HepG2 (cell line): ENCODE measurements at regions not wholly inside any gene's neighbourhood (a gene's known extent, or its start where the extent isn't known, plus 50 kb on each side); places are given as distances from the start of the nearest gene placed in this dataset.

ENCODE experiments used
- ATAC-seq: fragments of 200-7000 bp; cut with Tn5 transposase; 3 replicates; pipeline ENCODE4 v1.9.1; 2020; ENCODE audit warnings: mild to moderate bottlenecking, moderate library complexity
- BruUV-seq: library from RNA; stranded (reverse); fragments of 400-500 nt; replicated peaks from 2 replicates; lab custom pipeline; 2021; lab: Mats Ljungman, UMichigan
- CTCF ChIA-PET: fragments of 300-600 bp; formaldehyde crosslinking; extraction: SDS; loops from one replicate; lab custom pipeline; 2021; ENCODE audit warnings: low total read pairs, inconsistent platforms, low intra/inter-chr PET ratio; lab: Yijun Ruan, JAX
- POLR2A ChIA-PET: fragments of 350-600 bp; sonication (Branson Sonifier 250); formaldehyde crosslinking; loops from one replicate; lab custom pipeline; 2020; ENCODE audit warnings: antibody characterized with exemption, inconsistent platforms; lab: Yijun Ruan, JAX
- DNase-seq: peaks from one replicate; pipeline ENCODE4 v3.0.0-alpha.2; 2015; ENCODE audit warnings: low spot score
- FAIRE-seq: peaks from 3 replicates; lab custom pipeline; 2011; peaks lifted over from hg19 to GRCh38; lab: Jason Lieb, UNC
- H2AFZ ChIP-seq: one replicate; pipeline ENCODE4 v1.6.1; 2011; ENCODE audit warnings: low read length, inconsistent platforms
- H3K27ac ChIP-seq: fragments of 300-600 bp; 3 replicates; pipeline ENCODE4 v1.8.0; 2011; ENCODE audit warnings: mixed run types, mild to moderate bottlenecking, mixed read lengths, low read length, inconsistent platforms; ENCODE audit not compliant: insufficient read depth; ENCODE audit errors: extremely low read length
- H3K27me3 ChIP-seq, 2 experiments: fragments of 200-600 bp in 1 of 2; 2 replicates in 1 of 2; 3 replicates in 1 of 2; pipeline versions ENCODE4 v1.6.0 to v1.8.0; 2011; ENCODE audit warnings: low read length in 2 of 2, mild to moderate bottlenecking in 2 of 2, moderate library complexity in 2 of 2, inconsistent platforms in 1 of 2; ENCODE audit not compliant: insufficient read depth in 2 of 2, control insufficient read depth in 1 of 2
- H3K36me3 ChIP-seq, 2 experiments: fragments of 200-600 bp in 1 of 2; replicated peaks in 1 of 2; 2 replicates in 1 of 2; 3 replicates in 1 of 2; pipeline versions ENCODE4 v1.5.1 to v1.8.0; 2011; ENCODE audit warnings: low read length in 2 of 2, inconsistent platforms in 1 of 2; ENCODE audit not compliant: insufficient read depth in 2 of 2, control insufficient read depth in 1 of 2
- H3K4me1 ChIP-seq: 2 replicates; pipeline ENCODE4 v1.5.1; 2012; ENCODE audit warnings: low read length, inconsistent platforms; ENCODE audit not compliant: insufficient read depth
- H3K4me2 ChIP-seq: 2 replicates; pipeline ENCODE4 v1.6.0; 2011; ENCODE audit warnings: low read depth, low read length, inconsistent platforms
- H3K4me3 ChIP-seq, 3 experiments: fragments of 200-600 bp in 1 of 3; sonication (generic), shearing (Covaris generic) in 1 of 3; replicated peaks in 1 of 3; 2 replicates each; pipeline ENCODE4 v1.5.1; 2011 to 2016; ENCODE audit warnings: low read length in 3 of 3, inconsistent platforms in 2 of 3, low read depth in 2 of 3, mild to moderate bottlenecking in 2 of 3, control low read depth in 1 of 3, mixed read lengths in 1 of 3; ENCODE audit not compliant: insufficient read depth in 1 of 3
- H3K79me2 ChIP-seq: one replicate; pipeline ENCODE4 v1.6.1; 2011; ENCODE audit warnings: low read length, inconsistent platforms; ENCODE audit not compliant: insufficient read depth
- H3K9ac ChIP-seq: 2 replicates; pipeline ENCODE4 v1.6.0; 2011; ENCODE audit warnings: mild to moderate bottlenecking, low read depth, low read length, inconsistent platforms; ENCODE audit not compliant: insufficient read depth
- H3K9me3 ChIP-seq: 2 replicates; pipeline ENCODE4 v1.5.1; 2012; ENCODE audit warnings: mild to moderate bottlenecking, low read length
- H4K20me1 ChIP-seq: 2 replicates; pipeline ENCODE4 v1.6.0; 2011; ENCODE audit warnings: inconsistent platforms, mild to moderate bottlenecking, low read length, moderate library complexity; ENCODE audit not compliant: insufficient read depth
- IKZF4 ChIP-seq: sonication (generic); formaldehyde crosslinking; IDR thresholded peaks from 2 replicates; pipeline ENCODE4 v1.5.1; 2020; ENCODE audit warnings: borderline replicate concordance, mild to moderate bottlenecking, low read depth, missing genetic modification reagents; ENCODE audit errors: not compliant biosample characterization
- KDM3A ChIP-seq: IDR thresholded peaks from 2 replicates; pipeline ENCODE4 v1.6.1; 2018; ENCODE audit warnings: low read depth, missing compliant biosample characterization
- KDM4B ChIP-seq: sonication (generic); formaldehyde crosslinking; IDR thresholded peaks from 2 replicates; pipeline ENCODE4 v1.4.0; 2020; ENCODE audit warnings: missing genetic modification reagents
- NCOA5 ChIP-seq: sonication (generic); formaldehyde crosslinking; IDR thresholded peaks from 2 replicates; pipeline ENCODE4 v1.4.0; 2020; ENCODE audit warnings: missing genetic modification reagents
- SIX4 ChIP-seq: sonication (generic); formaldehyde crosslinking; IDR thresholded peaks from 2 replicates; pipeline ENCODE4 v1.4.0; 2020; ENCODE audit warnings: missing genetic modification reagents
- SMYD3 ChIP-seq: sonication (generic); formaldehyde crosslinking; IDR thresholded peaks from 2 replicates; pipeline ENCODE4 v1.8.1; 2023; ENCODE audit warnings: mild to moderate bottlenecking, missing genetic modification reagents
- WGBS: methylation state at CpG from one replicate; pipeline ENCODE4 v1.1.6; 2017; ENCODE audit warnings: low lambda C conversion rate; 5-methylcytosine and 5-hydroxymethylcytosine counted together
- in situ Hi-C: cut with HindIII; loops from 2 replicates; pipeline ENCODE4 v1.10.0; 2017; ENCODE audit warnings: low pct_unique_long_range_greater_than_20kb; ENCODE audit not compliant: extremely low pct_ligation_motif_present
- intact Hi-C: fragments of 100-400 bp; cut with micrococcal nuclease; formaldehyde crosslinking; loops from one replicate; pipeline ENCODE4 v1.10.0; 2022; ENCODE audit not compliant: unreplicated experiment
- TF ChIP-seq, protein P1 (sequence below): sonication (generic); formaldehyde crosslinking; IDR thresholded peaks from 2 replicates; pipeline ENCODE4 v1.4.0; 2020; ENCODE audit warnings: mild to moderate bottlenecking, low read depth, missing genetic modification reagents
- TF ChIP-seq, protein P2 (sequence below): sonication (generic); formaldehyde crosslinking; conservative IDR thresholded peaks from 2 replicates; pipeline ENCODE4 v1.8.0; 2022; ENCODE audit warnings: mild to moderate bottlenecking, moderate library complexity, missing genetic modification reagents
- TF ChIP-seq, protein P3 (sequence below): sonication (generic); formaldehyde crosslinking; IDR thresholded peaks from 2 replicates; pipeline ENCODE4 v1.4.0; 2020; ENCODE audit warnings: missing genetic modification reagents, borderline replicate concordance
- TF ChIP-seq, protein P4 (sequence below): sonication (generic); formaldehyde crosslinking; IDR thresholded peaks from 2 replicates; pipeline ENCODE4 v1.4.0; 2020; ENCODE audit warnings: missing genetic modification reagents

DNA sequence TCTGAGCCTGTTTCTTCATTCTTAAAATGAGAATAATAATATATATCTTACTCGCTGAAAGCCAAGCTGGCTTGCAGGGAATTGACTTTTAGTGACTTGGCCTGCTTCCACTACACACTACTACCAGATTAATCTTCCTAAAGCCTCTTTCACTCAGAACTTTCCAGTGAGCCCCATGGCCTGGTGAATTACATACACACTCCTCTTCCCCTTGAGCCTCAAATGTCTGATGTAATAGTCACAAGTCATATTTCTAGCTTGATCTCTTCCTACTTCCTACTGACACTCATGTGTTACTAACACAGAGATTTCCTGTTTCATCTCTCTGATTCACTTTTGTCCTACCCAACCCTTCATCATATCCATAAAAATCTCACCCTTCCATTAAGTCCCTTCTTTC, 82.7 kb upstream of the SOX2 start:
- Histone ChIP-seq H3K27ac (no peak overlapping the region), H3K79me2 (no peaks in the 10 kb centered on the region), H4K20me1 (no peaks in the 10 kb centered on the region), H3K4me3 (no peak overlapping the region), H3K9me3 (no peaks in the 10 kb centered on the region), H3K4me1 (no peaks in the 10 kb centered on the region), H3K27me3 (no peaks in the 10 kb centered on the region), H3K4me2 (no peak overlapping the region), H3K36me3 (no peaks in the 10 kb centered on the region), H3K9ac (no peak overlapping the region), H2AFZ (no peak overlapping the region)
- ChIA-PET POLR2A (no interaction called here), CTCF (no interaction called here)
- in situ Hi-C loops: no loop called here
- 40% methylated on average over 1 of the region's 1 CpG for WGBS
- no peak for ATAC-seq
- FAIRE-seq: no peak
- DNase-seq: no peak
- intact Hi-C loops: no loop called here
- TF ChIP-seq KDM4B (CRISPR knock-in tag) (no peak), KDM3A (CRISPR knock-in tag) (no peak), SIX4 (CRISPR knock-in tag) (no peak), IKZF4 (CRISPR knock-in tag) (no peak), SMYD3 (CRISPR knock-in tag) (no peak), NCOA5 (CRISPR knock-in tag) (no peak)
- TF ChIP-seq, protein P1, sequence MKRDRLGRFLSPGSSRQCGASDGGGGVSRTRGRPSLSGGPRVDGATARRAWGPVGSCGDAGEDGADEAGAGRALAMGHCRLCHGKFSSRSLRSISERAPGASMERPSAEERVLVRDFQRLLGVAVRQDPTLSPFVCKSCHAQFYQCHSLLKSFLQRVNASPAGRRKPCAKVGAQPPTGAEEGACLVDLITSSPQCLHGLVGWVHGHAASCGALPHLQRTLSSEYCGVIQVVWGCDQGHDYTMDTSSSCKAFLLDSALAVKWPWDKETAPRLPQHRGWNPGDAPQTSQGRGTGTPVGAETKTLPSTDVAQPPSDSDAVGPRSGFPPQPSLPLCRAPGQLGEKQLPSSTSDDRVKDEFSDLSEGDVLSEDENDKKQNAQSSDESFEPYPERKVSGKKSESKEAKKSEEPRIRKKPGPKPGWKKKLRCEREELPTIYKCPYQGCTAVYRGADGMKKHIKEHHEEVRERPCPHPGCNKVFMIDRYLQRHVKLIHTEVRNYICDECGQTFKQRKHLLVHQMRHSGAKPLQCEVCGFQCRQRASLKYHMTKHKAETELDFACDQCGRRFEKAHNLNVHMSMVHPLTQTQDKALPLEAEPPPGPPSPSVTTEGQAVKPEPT (CRISPR knock-in tag): no peak
- TF ChIP-seq, protein P2, sequence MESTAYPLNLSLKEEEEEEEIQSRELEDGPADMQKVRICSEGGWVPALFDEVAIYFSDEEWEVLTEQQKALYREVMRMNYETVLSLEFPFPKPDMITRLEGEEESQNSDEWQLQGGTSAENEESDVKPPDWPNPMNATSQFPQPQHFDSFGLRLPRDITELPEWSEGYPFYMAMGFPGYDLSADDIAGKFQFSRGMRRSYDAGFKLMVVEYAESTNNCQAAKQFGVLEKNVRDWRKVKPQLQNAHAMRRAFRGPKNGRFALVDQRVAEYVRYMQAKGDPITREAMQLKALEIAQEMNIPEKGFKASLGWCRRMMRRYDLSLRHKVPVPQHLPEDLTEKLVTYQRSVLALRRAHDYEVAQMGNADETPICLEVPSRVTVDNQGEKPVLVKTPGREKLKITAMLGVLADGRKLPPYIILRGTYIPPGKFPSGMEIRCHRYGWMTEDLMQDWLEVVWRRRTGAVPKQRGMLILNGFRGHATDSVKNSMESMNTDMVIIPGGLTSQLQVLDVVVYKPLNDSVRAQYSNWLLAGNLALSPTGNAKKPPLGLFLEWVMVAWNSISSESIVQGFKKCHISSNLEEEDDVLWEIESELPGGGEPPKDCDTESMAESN (CRISPR knock-in tag): no peak
- TF ChIP-seq, protein P3, sequence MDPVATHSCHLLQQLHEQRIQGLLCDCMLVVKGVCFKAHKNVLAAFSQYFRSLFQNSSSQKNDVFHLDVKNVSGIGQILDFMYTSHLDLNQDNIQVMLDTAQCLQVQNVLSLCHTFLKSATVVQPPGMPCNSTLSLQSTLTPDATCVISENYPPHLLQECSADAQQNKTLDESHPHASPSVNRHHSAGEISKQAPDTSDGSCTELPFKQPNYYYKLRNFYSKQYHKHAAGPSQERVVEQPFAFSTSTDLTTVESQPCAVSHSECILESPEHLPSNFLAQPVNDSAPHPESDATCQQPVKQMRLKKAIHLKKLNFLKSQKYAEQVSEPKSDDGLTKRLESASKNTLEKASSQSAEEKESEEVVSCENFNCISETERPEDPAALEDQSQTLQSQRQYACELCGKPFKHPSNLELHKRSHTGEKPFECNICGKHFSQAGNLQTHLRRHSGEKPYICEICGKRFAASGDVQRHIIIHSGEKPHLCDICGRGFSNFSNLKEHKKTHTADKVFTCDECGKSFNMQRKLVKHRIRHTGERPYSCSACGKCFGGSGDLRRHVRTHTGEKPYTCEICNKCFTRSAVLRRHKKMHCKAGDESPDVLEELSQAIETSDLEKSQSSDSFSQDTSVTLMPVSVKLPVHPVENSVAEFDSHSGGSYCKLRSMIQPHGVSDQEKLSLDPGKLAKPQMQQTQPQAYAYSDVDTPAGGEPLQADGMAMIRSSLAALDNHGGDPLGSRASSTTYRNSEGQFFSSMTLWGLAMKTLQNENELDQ (CRISPR knock-in tag): no peak
- TF ChIP-seq, protein P4, sequence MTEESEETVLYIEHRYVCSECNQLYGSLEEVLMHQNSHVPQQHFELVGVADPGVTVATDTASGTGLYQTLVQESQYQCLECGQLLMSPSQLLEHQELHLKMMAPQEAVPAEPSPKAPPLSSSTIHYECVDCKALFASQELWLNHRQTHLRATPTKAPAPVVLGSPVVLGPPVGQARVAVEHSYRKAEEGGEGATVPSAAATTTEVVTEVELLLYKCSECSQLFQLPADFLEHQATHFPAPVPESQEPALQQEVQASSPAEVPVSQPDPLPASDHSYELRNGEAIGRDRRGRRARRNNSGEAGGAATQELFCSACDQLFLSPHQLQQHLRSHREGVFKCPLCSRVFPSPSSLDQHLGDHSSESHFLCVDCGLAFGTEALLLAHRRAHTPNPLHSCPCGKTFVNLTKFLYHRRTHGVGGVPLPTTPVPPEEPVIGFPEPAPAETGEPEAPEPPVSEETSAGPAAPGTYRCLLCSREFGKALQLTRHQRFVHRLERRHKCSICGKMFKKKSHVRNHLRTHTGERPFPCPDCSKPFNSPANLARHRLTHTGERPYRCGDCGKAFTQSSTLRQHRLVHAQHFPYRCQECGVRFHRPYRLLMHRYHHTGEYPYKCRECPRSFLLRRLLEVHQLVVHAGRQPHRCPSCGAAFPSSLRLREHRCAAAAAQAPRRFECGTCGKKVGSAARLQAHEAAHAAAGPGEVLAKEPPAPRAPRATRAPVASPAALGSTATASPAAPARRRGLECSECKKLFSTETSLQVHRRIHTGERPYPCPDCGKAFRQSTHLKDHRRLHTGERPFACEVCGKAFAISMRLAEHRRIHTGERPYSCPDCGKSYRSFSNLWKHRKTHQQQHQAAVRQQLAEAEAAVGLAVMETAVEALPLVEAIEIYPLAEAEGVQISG: no peak
- no TSS peak for BruUV-seq
